ENCODE measurements at regions not wholly inside any gene's neighbourhood (a gene's known extent, or its start where the extent isn't known, plus 50 kb on each side); places are given as distances from the start of the nearest gene placed in this dataset.

DNA sequence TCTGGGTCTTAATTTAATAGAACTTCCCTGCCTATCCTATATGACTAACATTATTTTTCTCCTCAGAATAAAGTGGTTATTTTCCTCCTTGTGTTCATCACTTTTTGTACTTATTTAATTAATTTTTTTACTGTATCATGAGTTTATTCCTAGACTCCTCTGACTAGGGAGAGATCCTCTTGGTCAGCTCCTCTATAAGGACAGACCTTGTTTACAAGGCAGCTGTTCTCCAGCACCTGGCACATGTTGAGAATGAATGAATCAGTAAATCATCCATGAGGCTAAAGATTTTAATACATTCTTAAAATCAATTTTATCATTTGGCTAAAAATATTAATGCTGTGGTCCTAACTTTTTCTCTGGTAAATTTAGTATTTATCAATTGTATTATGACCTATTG lies 139.8 kb downstream of the NUDT12 start (continued):
- TF ChIP-seq SUZ12 (IDR thresholded peaks at IDR 0.05; ENCODE audit: low read length) = no peak

- H3K27ac ChIP-seq (ENCODE audit: low read depth, low read length) = no peak overlapping the region
- no peak overlapping the region for H3K56ac ChIP-seq (replicated peaks; ENCODE audit: insufficient read length, low read depth, low read length)
- H4K5ac ChIP-seq (ENCODE audit: insufficient read length, low read depth, low read length) = no peak overlapping the region
- H3K79me1 ChIP-seq (ENCODE audit: low read depth, low read length) = no peaks in the 10 kb centered on the region
- DNase-seq (ENCODE audit: low read depth in 1 of 2, low spot score in 2 of 2) (no peak), FAIRE-seq (no peak)
- CTCF ChIA-PET (ENCODE audit: partially characterized antibody) = interaction anchor here (1.2 kb wide), 1 partner anchor 15 kb away, joined by 3 read pairs; no protein-coding TSS in a partner anchor
- no peaks in the 10 kb centered on the region for H3K9me3 ChIP-seq (ENCODE audit: insufficient read depth in 2 of 2, low read depth in 1 of 2, low read length in 1 of 2)
- H4K91ac ChIP-seq (replicated peaks; ENCODE audit: insufficient read length, low read length) = no peak overlapping the region
- no peak overlapping the region for H4K8ac ChIP-seq (ENCODE audit: extremely low read depth, insufficient read depth, low read length)
- H3K23ac ChIP-seq (ENCODE audit: insufficient read length) = no peak overlapping the region
- no peak overlapping the region for H3K4me2 ChIP-seq (ENCODE audit: insufficient read depth in 1 of 2, low read depth in 2 of 2, low read length in 2 of 2)
- no peak overlapping the region for H3K9ac ChIP-seq (replicated peaks in 1 of 4; ENCODE audit: extremely low read depth in 1 of 4, low read depth in 3 of 4, low read length in 3 of 4)
- TF ChIP-seq YY1 (IDR thresholded peaks at IDR 0.05; ENCODE audit: low read depth, low read length) (no peak), SIRT6 (IDR thresholded peaks at IDR 0.05; ENCODE audit: low read length) (no peak), KDM1A (IDR thresholded peaks at IDR 0.05; ENCODE audit: borderline replicate concordance, low read length) (no peak)
- no peaks in the 10 kb centered on the region for H3K4me1 ChIP-seq (replicated peaks in 1 of 4; ENCODE audit: control insufficient read depth in 3 of 4, insufficient read depth in 4 of 4, low read length in 3 of 4)
- 98% methylated on average over 2 of the region's 2 CpGs; no CpG with 5 or more reads in 1 of the 2 experiments for WGBS, 2 experiments (ENCODE audit: extremely low coverage in 1 of 2, insufficient coverage in 1 of 2, insufficient read length in 1 of 2, insufficient replicate concordance in 2 of 2, low coverage in 1 of 2, low lambda C conversion rate in 2 of 2, missing lambda C conversion rate in 1 of 2)
- H2BK120ac ChIP-seq (replicated peaks; ENCODE audit: low read depth, low read length) = no peak overlapping the region
- H3K79me2 ChIP-seq (ENCODE audit: control insufficient read depth in 1 of 2, insufficient read depth in 2 of 2, low read length in 2 of 2) = no peaks in the 10 kb centered on the region
- no peak overlapping the region for H2BK20ac ChIP-seq (ENCODE audit: low read length)
- H3K4ac ChIP-seq (replicated peaks; ENCODE audit: insufficient read length, low read depth, low read length) = no peak overlapping the region
- no peaks in the 10 kb centered on the region for H3K27me3 ChIP-seq (replicated peaks in 1 of 4; ENCODE audit: control insufficient read depth in 3 of 4, extremely low read depth in 1 of 4, insufficient read depth in 3 of 4, low read length in 3 of 4)
- no peak overlapping the region for H2BK12ac ChIP-seq (ENCODE audit: low read depth, low read length)
- POLR2A ChIA-PET (ENCODE audit: partially characterized antibody) = no interaction called here
- peak overlapping the region; percentile 57; the same call in 1 of the 2 replicates for H2AFZ ChIP-seq (ENCODE audit: low read length)
- H3K18ac ChIP-seq (ENCODE audit: extremely low read depth, low read length) = no peak overlapping the region
- H2BK5ac ChIP-seq (ENCODE audit: low read depth, low read length) = no peak overlapping the region
- H3K4me3 ChIP-seq (ENCODE audit: extremely low read depth in 1 of 4, insufficient read depth in 2 of 4, low read depth in 3 of 4, low read length in 4 of 4) = no peak overlapping the region
- H3K14ac ChIP-seq (ENCODE audit: insufficient read length) = no peak overlapping the region
- H2AK5ac ChIP-seq (ENCODE audit: low read depth, low read length) = no peak overlapping the region
- H3K36me3 ChIP-seq (ENCODE audit: control insufficient read depth in 2 of 4, insufficient read depth in 4 of 4, low read length in 3 of 4) = no peaks in the 10 kb centered on the region
- H2BK15ac ChIP-seq (ENCODE audit: low read length) = no peak overlapping the region
- H4K20me1 ChIP-seq (replicated peaks in 1 of 2; ENCODE audit: control insufficient read depth in 1 of 2, insufficient read depth in 2 of 2, low read length in 2 of 2) = no peaks in the 10 kb centered on the region
- H3K23me2 ChIP-seq (ENCODE audit: low read depth, low read length) = no peaks in the 10 kb centered on the region
Measured at GRCh38 chr5:103414604-103415003, 148.0 kb downstream of the NUDT12 start.
